H1 (cell line): ENCODE measurements at regions not wholly inside any gene's neighbourhood (a gene's known extent, or its start where the extent isn't known, plus 50 kb on each side); places are given as distances from the start of the nearest gene placed in this dataset.

Source experiments
- CEBPB ChIP-seq: IDR thresholded peaks from 2 replicates; pipeline ENCODE4 v1.6.1; 2012; ENCODE audit warnings: low read depth, low read length
- CHD7 ChIP-seq: fragments of 300-600 bp; sonication (generic); IDR thresholded peaks from 2 replicates; pipeline ENCODE4 v1.7.1; 2012; ENCODE audit warnings: low read length, moderate library complexity, mild to moderate bottlenecking, inconsistent platforms; ENCODE audit not compliant: insufficient replicate concordance
- HDAC2 ChIP-seq, 2 experiments: fragments of 300-600 bp in 1 of 2; sonication (generic) in 1 of 2; IDR thresholded peaks; 2 replicates each; pipeline ENCODE4 v1.6.1; 2011 to 2012; ENCODE audit warnings: low read depth in 2 of 2, low read length in 2 of 2, mild to moderate bottlenecking in 2 of 2, moderate library complexity in 2 of 2, borderline replicate concordance in 1 of 2, inconsistent platforms in 1 of 2
- RNF2 ChIP-seq: fragments of 200-900, 300-1000 bp; sonication (generic); IDR thresholded peaks from 2 replicates; pipeline ENCODE4 v1.7.1; 2016; ENCODE audit warnings: borderline replicate concordance, low read depth, mild to moderate bottlenecking, antibody characterized with exemption, low read length; ENCODE audit not compliant: poor library complexity, severe bottlenecking; ENCODE audit errors: missing control alignments
- TF ChIP-seq, protein P1 (sequence below): IDR thresholded peaks from 2 replicates; pipeline ENCODE4 v1.6.1; 2011; ENCODE audit warnings: low read depth, mild to moderate bottlenecking, low read length; ENCODE audit not compliant: insufficient read depth

GRCh38 chr3:153249906-153250305, 87.9 kb downstream of the RAP2B start (continued):
- TF ChIP-seq CHD7 (no peak), CEBPB (no peak), HDAC2 (IDR thresholded peaks at IDR 0.05; ENCODE audit: borderline replicate concordance in 1 of 2, low read depth in 2 of 2, low read length in 2 of 2) (no peak), RNF2 (no peak)
- TF ChIP-seq, protein P1, sequence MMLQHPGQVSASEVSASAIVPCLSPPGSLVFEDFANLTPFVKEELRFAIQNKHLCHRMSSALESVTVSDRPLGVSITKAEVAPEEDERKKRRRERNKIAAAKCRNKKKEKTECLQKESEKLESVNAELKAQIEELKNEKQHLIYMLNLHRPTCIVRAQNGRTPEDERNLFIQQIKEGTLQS = no peak
